HG02981 (cell line): ENCODE measurements at regions not wholly inside any gene's neighbourhood (a gene's known extent, or its start where the extent isn't known, plus 50 kb on each side); places are given as distances from the start of the nearest gene placed in this dataset.
"Not testable (repeated sequence)": the region's sequence is repeated elsewhere in the genome, so short reads cannot be mapped to it uniquely, and the experiment has no call there.

ENCODE experiments used
- ATAC-seq: cut with Tn5 transposase; IDR thresholded peaks from one replicate; pipeline ENCODE4 v1.9.1; 2021; ENCODE audit warnings: mild to moderate bottlenecking, moderate library complexity; ENCODE audit not compliant: unreplicated experiment

DNA sequence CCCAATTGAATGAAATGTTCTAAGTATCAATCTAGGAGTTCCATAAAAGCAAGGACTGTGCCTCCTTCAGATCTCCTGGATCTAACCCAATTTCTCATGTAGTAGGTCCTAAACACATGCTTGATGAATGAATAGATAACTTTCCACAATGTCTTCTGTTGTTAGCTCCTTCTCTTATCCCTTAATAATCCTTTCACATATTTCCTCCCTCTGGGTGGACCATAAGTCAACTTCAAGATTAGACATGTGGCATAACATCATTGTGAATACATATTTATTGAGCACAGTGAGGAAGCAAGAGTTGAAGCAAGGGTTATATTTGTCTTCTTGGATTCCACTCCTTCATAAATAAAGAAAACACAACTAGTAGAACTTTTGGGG lies 108.6 kb upstream of the EGFLAM start:
- no peak for ATAC-seq

DNA sequence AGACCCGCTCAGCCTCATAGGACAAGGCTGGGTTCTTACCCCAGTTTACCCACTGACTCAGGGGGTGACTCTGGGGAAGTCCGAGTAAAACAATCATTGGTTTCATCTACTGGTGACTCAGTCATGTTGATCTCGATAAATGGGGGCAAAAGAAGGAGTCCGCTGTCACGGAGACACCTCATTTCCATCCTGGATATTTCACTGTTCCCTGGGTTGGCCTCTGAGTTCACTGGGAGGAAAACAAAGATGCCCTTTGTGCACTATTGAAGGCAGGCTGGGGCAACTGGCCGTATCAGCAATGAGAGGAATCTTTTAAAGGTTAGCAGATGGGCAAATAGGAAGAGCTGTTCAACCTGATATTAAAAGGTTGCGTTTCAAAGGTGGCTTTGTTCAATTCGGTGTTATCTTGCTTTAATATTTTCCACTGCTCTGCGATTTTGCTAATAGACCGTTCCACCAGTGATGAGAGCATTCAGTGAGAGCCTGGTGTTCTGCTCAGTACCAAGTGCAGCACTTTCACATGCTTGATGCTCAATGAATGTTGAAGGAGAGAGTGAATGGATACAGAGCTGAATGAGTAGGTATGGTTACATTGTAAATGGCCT lies 110.2 kb upstream of the EGFLAM start:
- no peak for ATAC-seq

DNA sequence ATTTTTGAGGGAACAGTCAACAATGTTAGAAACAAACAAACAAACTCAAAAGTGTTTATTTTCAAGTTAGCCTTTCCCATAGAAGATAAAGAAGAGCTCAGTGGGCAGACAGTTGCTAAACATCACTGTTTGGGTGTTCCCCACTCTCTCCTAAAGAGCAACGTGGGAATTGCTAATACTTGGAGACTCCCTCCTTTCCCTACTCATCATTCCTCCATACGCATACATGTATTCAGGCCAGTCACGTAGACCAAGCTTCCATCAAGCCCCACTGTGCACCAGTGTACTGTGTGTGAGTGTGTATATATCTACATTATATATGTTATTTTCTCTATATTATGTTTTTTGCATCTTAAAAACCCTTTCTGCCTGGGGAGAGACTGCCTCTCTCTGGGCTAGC lies 115.0 kb upstream of the EGFLAM start:
- no peak for ATAC-seq

DNA sequence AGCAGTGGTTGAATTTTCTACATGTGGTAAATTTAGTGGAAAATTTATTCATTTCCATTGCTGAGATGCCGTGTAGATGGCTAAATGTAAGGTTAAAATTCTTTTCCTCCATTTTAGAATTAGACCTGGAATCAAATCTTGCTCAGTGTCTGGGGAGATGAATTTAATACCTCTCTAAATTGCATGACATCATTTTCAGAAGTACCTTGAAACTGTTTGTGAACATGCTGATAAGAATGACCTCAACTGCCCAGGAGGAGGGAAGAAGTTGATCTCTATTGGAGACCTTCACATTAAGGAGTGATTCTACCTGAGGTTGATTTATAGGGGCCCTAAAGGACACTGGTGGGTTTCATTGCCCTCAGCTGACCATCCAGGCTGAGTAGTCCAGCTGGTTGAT lies 116.7 kb upstream of the EGFLAM start:
- no peak for ATAC-seq

DNA sequence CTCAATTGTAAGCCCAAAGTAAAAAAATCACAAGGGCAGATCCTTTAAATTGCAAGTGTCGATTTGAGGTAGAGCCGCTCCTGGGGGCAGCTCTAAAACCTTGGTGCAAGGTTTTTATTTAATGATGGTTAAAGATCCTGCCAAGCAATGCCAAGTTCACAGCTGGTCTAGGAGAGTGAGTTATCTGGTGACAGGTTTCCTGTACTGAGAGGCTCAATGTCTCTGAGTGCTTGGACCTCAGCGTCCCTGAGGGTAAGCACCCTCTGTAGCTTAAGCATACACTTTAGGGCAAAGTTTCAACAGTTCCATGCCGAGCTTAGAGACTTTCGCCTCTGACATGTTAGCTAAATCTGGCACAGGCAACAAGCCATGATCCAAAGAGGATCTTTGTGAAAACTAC lies 119.8 kb upstream of the EGFLAM start:
- ATAC-seq = no peak

DNA sequence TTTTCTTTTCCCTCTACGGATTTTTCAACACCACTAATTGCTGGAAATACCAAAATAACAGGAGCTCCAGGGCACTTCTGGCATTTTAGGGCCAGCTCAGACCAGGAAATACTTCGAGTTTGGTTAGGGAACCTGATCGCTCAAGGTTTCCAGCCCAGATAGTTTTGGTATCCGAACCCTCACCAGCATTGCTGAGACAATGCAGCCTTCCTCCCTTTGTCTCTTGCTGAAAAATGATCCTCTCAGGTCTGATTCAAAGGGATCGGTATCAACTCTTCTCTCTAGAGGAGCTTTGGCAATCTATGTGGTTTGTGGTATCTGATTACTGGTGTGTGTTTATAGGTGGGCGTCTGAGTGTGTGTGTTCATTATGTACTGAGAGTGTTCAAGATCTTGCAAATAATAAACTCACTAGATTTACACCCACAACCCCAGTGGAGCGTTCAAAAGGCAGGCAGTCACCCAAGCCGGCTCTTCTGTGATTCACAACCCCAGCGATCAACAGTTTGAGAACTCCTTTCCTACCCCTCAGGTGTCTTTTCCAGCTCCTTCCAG lies 122.8 kb upstream of the EGFLAM start:
- no peak for ATAC-seq

DNA sequence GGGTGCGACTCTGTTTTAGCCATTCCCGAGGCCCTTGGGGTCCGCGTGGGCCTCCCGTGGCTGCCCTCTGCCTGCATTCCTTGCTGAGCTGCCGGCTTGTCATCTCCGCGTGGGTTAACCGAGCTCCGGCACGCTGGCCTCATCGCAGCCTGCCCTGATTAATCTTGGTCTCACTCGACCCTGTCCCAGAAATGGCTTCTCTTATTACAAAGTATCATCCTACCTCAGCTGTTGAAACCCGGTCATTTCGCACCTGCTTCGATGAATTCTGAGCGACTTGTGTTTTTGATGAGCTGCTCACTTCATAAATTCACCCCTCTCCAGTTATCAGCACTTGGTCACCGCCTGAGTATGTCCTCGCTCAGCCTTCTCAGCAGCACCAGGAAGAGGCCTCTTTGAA lies 123.5 kb upstream of the EGFLAM start:
- ATAC-seq = no peak

DNA sequence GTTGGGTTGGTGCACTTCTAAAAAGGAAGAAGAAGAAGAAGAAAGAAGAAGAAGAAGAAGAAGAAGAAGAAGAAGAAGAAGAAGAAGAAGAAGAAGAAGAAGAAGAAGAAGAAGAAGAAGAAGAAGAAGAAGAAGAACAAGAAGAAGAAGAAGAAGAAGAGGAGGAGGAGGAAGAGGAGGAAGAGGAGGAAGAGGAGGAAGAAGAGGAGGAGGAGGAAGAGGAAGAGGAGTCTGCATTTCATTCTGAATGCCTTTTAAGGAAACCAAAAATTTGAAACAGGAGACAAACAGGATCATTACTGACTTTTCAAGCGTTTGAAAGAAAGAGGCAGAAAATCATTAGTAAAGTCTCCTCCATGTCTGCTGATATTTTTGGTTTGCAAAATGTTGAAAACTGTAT lies 124.1 kb upstream of the EGFLAM start:
- not testable (repeated sequence) for ATAC-seq

DNA sequence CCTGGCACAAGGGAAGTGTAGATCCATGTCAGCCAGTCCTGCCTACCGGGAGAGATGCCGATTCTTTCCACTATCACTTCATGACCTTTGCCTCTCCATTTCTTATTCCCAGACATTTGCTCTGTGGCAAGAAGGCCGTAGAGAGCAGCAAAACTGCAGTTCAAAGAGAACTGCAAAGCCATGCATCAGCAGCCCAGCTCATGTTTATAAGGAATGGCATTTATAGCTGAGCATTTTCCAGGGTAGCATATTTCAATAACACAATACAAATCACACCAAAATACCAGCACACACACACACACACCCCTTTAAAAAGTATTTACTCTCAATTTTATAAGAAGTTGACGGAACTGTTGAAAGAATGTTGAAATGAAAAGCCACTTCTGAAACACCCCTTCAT lies 126.7 kb upstream of the EGFLAM start:
- no peak for ATAC-seq

DNA sequence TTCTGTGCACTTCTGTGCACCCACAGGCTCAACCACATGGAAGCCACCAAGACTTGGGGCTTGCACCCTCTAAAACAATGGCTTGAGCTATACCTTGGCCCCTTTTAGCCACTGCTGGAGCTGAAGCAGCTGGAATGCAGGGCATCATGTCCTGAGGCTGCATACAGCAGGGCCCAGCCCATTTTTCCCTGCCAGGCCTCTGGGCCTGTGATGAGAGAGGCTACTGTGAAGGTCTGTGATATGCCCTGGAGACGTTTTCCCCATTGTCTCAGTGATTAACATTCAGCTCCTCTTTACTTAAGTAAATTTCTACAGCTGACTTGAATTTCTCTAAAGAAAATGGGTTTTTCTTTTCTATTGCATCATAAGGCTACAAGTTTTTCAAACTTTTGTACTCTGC lies 134.0 kb upstream of the EGFLAM start:
- ATAC-seq = no peak

DNA sequence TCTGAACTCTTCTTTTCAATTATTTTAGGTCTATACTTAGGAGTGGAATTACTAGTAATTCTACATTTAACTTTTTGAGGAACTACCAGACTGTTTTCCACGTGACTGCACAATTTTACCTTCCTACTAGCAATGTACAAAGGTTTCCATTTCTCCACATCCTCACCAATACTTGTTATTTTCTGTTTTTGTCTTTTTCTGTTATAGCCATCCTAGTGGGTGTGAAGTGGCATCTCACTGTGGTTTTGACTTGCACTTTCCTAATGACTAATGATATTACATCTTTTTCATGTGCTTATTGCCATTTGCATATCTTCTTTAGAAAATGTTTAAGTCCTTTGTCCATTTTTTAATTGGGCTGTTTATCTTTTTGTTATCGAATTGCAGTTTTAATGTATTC lies 136.9 kb upstream of the EGFLAM start:
- no peak for ATAC-seq

DNA sequence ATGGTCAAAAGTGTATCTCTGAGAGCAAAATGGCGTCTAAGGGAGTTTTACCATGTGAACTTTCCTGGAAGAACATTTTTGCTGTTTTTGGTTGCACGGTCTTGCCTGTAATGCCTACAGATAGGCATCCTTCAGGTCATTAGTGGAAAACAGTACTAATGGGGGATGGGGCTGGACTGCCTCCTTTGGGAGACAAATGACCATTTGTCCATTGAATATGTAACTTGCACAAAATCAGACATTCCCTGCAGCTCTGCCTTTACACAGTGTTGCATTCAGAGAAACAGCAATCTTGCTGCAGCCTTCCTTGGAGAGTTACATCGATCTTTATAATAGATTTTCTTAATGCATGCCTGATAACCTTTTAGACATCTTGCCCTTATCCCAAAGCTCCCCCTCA lies 138.5 kb upstream of the EGFLAM start:
- no peak for ATAC-seq

DNA sequence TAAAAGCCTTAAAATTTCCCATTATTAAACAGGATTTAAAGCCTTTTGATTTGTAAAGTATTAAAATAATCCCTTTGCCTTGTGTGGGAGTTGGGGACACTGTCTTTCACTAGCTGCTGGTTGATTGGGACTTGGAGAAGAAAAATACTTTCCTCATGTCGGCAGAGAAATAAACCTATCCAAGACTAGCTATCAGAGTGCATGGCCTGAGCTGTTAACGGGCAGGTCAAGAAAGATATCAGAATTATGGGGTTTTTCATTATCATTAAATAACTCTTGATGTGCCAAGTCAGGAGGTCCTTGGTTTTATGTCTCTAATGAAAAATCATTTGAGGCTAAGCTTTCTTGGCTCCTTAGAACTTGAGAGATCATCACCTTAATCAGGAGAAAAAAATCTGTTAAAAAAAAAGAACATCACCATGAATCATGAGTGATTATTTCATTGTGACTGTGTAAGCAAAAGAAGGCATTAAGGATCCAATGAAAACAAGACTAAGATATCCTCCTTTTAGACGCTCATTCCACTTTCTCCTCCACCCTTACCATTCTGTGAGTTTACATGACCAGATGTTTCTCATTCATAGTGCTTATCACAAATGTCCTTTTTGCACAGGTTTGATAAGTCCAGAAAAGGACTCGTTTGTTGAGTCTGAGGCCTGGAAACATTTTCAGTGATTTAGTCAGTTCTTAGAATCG lies 140.4 kb upstream of the EGFLAM start:
- no peak for ATAC-seq

DNA sequence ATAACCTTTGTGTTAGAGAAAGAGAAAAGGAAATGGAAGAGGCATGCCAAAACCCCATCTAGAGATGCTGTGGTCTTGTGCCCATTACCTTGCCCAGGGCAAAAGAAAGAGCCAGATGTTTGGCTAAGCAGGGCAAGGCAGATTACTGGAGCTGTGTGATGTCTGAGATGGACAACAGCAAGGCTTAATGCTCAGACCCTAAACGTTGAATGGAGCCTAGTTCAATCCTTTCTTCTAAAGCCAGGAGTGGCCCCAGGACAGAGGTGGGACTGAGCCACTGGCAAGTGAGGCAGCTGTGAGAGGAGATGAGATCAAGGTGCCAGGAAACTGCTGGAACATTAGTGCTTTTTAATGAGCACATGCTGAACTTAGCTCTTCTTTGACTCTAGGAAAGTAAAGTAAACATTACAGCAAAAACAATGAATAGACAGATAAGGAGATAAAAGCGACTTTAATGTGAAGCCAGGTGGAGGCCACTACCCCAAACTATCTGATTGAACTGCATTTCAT lies 143.0 kb upstream of the EGFLAM start:
- no peak for ATAC-seq

DNA sequence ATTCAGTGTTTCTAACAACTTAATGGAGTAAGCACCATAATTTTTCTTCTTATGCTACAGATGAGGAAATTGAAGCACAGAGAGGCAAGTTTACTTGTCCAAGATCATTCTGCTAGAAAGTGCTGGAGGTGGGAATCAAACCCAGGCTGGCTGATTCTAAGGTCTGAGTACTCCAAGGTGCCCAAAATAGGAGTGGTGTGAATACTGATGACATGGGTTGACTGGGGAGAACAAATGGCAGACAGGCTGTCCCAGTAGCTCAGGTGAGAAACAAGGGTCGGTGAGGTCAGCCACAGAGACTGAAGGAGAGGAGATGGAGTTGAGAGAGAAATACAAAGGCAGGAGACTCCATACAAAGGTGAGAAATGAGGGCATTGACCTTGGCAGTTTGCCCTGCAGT lies 144.5 kb upstream of the EGFLAM start:
- ATAC-seq = no peak

DNA sequence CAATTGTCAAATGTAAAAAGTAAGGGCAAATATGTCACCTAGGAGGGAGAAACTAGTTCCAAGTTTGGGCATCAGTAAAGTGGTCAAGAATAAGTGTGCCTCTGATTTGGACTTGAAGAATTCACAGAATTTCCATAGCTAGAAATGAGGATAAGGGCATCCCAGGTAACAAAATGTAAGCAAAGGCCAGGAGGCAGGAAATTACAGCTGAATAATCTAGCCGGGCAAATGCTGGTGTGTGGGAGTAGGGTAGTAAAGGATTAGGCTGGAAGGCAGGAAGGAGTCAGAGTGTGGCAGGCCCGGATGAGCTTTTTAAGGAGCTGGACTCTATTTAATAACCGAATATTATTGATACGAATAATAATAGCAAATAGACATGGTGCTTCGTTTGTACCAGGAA lies 144.9 kb upstream of the EGFLAM start:
- ATAC-seq = no peak

DNA sequence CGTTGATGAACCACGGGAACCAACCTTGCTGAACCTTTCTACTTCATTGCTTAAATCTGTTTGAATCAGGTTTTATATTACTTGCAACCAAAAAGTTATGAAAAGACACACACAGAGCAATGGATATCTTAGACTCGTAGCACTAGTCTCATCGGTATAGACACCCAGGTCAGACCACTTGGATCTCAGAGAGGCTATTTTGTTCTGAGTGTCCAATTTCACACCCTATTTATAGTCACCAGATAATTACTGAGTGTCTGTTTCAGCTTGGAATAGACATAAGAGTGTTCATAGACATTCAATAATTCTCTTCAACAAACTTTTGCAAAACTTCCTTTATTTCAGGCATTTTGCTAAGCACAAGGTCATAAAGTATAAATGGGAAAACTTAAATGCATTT lies 145.4 kb upstream of the EGFLAM start:
- ATAC-seq = no peak

DNA sequence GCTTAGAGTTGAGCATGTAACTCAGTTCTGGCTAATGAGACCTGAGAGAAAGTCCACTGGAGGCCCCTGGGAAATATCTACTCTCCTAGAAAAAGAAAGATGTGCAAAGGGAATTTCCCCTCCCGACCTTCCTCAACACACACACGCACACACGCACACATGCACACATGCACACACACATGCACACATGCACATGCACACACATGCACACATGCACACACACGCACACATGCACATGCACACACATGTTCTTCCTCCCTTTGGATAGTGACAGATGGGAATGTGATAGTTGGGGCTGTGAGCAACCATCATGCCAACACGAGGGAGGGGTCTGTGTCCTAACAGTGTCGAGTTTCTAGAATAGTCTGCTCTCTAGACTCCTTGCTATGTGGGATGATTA lies 148.2 kb upstream of the EGFLAM start:
- ATAC-seq = no peak

DNA sequence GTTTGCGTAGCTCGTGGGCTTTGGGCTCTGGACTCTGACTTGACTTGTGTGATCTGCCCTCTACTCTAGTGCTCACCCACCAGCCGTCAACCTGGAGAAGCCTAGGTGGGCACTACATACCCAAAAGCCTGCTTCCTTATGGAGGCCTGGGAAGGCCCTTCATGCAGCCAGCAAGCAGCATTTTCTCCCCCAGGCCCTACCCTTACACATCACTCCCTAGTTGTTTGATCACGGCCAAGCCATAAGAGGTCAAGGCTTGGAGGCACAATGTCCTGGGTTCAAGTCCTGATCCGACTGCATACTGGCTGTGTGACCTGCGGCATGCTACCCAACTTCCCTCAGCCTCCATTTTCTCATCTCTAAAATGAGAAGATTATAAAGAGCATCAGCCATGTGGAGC lies 151.3 kb upstream of the EGFLAM start:
- ATAC-seq = no peak

DNA sequence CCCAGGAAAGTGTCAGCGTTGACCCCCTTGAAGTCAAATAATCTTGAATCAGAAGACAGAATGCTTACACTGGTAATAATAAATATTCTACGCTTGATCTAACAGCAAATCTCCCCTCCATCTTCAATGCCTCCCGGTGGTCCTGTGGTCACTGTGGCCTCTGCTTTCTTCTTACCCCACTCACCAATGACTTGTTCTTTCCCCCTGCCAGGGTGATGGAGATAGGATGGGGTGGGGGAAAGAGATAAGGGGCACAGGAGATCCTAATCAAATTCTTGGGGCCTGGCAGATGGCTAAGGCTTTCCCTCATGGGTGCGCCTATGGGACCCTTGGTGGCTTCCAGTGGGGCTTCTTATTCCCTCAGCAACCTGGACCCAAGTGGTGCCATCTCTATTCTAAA lies 152.6 kb upstream of the EGFLAM start:
- no peak for ATAC-seq

DNA sequence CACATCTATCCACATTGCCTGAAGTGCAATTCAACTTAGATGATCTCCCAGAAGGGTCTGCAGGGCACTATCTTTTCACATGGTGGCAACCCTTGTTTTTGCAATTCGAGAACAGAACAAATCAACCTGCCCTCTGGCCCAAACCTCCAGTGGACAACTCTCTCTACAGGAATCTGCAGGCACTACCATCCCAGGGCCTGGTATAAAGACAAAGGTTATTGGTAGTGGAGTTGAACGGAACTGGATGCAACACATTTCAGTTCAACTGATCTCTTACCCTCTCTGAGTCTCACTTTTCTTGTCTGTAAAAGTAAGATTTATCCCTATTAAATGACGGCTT lies 153.2 kb upstream of the EGFLAM start:
- ATAC-seq = no peak

DNA sequence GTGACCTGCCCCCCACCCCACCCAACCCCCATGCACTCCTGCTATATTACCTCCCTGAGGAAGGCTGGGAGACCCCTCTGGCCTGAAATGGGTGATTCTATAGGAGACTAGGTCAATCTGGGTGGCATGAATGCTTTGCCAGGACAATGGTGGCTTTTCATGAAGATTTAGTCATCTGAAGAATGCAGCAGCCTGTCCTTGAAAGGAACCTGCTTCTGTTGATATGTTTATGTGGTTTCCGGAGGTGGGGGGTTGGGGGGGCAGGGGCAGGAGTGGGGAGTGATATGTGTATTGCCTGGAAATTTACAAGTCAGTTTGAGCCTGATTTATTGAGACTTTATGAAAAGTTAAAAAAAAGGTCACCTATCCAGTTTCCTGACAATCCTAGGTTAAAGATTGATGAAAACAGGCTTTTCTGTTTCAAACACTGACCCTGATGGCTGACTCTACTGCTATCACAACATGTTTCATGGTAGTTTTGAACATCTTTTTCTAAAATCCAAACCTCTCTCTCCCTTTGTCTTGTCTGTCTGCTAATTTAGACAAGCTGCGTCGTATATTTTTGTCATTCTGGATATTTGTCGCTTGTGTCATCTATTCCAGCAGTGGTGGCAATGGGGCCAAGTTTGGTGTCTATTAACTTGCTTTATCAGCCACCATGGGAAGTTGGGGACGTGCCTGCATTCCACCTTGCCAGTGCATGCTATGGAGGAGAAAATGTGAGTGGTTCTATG lies 153.7 kb upstream of the EGFLAM start:
- ATAC-seq = no peak
